ENCODE measurements at regions not wholly inside any gene's neighbourhood (a gene's known extent, or its start where the extent isn't known, plus 50 kb on each side); places are given as distances from the start of the nearest gene placed in this dataset.

- no peak for TF ChIP-seq CTCF (conservative IDR thresholded peaks at IDR 0.05 in 1 of 2, IDR thresholded peaks at IDR 0.05 in 1 of 2; ENCODE audit: low read depth in 1 of 2, low read length in 2 of 2)
- TF ChIP-seq EZH2 (IDR thresholded peaks at IDR 0.05; ENCODE audit: low read length, missing control alignments): no peak
Measured at GRCh38 chr21:31788581-31788980, 56.7 kb upstream of the SCAF4 start.

All from fibroblast of lung (primary cell).